Renal cortex interstitium (tissue), 11 donors: ENCODE measurements at regions not wholly inside any gene's neighbourhood (a gene's known extent, or its start where the extent isn't known, plus 50 kb on each side); places are given as distances from the start of the nearest gene placed in this dataset.

Experiments
- DNase-seq, 11 donors: peaks; one replicate each; pipeline ENCODE4 v3.0.0-alpha.2; 2013; ENCODE audit warnings: low read depth in 9 of 11, low spot score in 4 of 11; ENCODE audit errors: extremely low read depth in 1 of 11

- no peak for DNase-seq
Observed at GRCh38 chr9:24602693-24603352, 57.1 kb upstream of the IZUMO3 start.
